WERI-Rb-1 (cell line): ENCODE measurements at regions not wholly inside any gene's neighbourhood (a gene's known extent, or its start where the extent isn't known, plus 50 kb on each side); places are given as distances from the start of the nearest gene placed in this dataset.
"Not testable (repeated sequence)": the region's sequence is repeated elsewhere in the genome, so short reads cannot be mapped to it uniquely, and the experiment has no call there.

Source experiments
- DNase-seq: peaks from one replicate; pipeline ENCODE4 v3.0.0-alpha.2; 2020
- H3K27ac ChIP-seq: fragments of 250-450 bp; sonication (Bioruptor Pico); 2 replicates; pipeline ENCODE4 v1.5.1; 2020; ENCODE audit warnings: mild to moderate bottlenecking, moderate library complexity
- H3K27me3 ChIP-seq: fragments of 250-450 bp; sonication (Bioruptor Pico); 2 replicates; pipeline ENCODE4 v1.5.1; 2021; ENCODE audit warnings: mild to moderate bottlenecking, low read depth, moderate library complexity; ENCODE audit not compliant: insufficient read depth, severe bottlenecking
- H3K36me3 ChIP-seq: fragments of 250-450 bp; sonication (Bioruptor Pico); 2 replicates; pipeline ENCODE4 v1.5.1; 2020; ENCODE audit warnings: mild to moderate bottlenecking, moderate library complexity
- H3K4me3 ChIP-seq: 2 replicates; pipeline ENCODE4 v1.5.1; 2011; ENCODE audit warnings: low read depth, mild to moderate bottlenecking, control low read depth, low read length
- H3K9me3 ChIP-seq: fragments of 250-450 bp; sonication (Bioruptor Pico); 2 replicates; pipeline ENCODE4 v1.5.1; 2021; ENCODE audit warnings: mild to moderate bottlenecking, moderate library complexity; ENCODE audit not compliant: severe bottlenecking
- TF ChIP-seq, protein P1 (sequence below): IDR thresholded peaks from 2 replicates; pipeline ENCODE4 v1.5.1; 2011; ENCODE audit warnings: low read depth, mild to moderate bottlenecking, control low read depth, inconsistent platforms, low read length

GRCh38 chr16:31734265-31734664 lies 139.3 kb upstream of the ZNF267 start:
- TF ChIP-seq, protein P1, sequence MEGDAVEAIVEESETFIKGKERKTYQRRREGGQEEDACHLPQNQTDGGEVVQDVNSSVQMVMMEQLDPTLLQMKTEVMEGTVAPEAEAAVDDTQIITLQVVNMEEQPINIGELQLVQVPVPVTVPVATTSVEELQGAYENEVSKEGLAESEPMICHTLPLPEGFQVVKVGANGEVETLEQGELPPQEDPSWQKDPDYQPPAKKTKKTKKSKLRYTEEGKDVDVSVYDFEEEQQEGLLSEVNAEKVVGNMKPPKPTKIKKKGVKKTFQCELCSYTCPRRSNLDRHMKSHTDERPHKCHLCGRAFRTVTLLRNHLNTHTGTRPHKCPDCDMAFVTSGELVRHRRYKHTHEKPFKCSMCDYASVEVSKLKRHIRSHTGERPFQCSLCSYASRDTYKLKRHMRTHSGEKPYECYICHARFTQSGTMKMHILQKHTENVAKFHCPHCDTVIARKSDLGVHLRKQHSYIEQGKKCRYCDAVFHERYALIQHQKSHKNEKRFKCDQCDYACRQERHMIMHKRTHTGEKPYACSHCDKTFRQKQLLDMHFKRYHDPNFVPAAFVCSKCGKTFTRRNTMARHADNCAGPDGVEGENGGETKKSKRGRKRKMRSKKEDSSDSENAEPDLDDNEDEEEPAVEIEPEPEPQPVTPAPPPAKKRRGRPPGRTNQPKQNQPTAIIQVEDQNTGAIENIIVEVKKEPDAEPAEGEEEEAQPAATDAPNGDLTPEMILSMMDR = no peak
- DNase-seq = no peak
- no peaks in the 10 kb centered on the region for H3K9me3 ChIP-seq
- no peak overlapping the region for H3K4me3 ChIP-seq
- H3K36me3 ChIP-seq = no peaks in the 10 kb centered on the region
- no peak overlapping the region for H3K27ac ChIP-seq
- no peaks in the 10 kb centered on the region for H3K27me3 ChIP-seq

DNA sequence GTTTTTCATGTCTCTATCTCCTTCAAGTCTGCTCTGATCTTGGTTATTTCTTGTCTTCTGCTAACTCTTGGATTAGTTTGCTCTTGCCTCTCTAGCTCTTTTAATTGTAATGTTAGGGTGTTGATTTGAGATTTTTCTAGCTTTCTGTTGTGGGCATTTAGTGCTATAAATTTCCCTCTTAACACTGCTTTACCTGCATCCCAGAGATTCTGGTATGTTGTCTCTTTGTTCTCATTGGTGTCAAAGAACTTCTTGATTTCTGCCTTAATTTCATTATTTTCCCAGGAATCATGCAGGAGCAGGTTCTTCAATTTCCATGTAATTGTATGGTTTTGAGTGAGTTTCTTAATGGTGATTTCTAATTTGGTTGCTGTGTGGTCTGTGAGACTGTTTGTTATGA lies 128.5 kb upstream of the ZNF267 start:
- H3K4me3 ChIP-seq, H3K27me3 ChIP-seq, H3K9me3 ChIP-seq, H3K36me3 ChIP-seq, H3K27ac ChIP-seq, DNase-seq: not testable (repeated sequence)

DNA sequence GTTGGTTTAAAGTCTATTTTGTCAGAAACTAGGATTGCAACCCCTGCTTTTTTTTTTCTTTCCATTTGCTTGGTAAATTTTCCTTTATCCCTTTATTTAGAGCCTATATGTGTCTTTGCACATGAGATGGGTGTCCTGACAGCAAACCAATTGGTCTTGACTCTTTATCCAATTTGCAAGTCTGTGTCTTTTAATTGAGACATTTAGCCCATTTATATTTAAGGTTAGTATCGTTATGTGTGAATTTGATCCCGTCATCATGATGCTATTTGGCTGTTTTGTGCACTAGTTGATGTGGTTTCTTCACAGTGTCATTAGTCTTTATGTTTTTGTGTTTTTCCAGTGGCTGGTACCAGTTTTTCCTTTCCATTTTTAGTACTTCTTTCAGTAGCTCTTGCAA lies 127.7 kb upstream of the ZNF267 start:
- DNase-seq = no peak
- Histone ChIP-seq H3K27ac (no peak overlapping the region), H3K4me3 (no peak overlapping the region), H3K36me3 (no peaks in the 10 kb centered on the region), H3K27me3 (no peaks in the 10 kb centered on the region), H3K9me3 (peaks cover 8% of the 10 kb centered on the region)
- TF ChIP-seq, protein P1 = no peak

GRCh38 chr16:31754998-31755615 lies 118.5 kb upstream of the ZNF267 start:
- no peaks in the 10 kb centered on the region for H3K27me3 ChIP-seq
- no peak for DNase-seq
- H3K4me3 ChIP-seq = no peak overlapping the region
- H3K36me3 ChIP-seq = peaks cover 7% of the 10 kb centered on the region
- H3K27ac ChIP-seq = no peak overlapping the region
- peaks cover 25% of the 10 kb centered on the region for H3K9me3 ChIP-seq
- TF ChIP-seq, protein P1 = no peak

DNA sequence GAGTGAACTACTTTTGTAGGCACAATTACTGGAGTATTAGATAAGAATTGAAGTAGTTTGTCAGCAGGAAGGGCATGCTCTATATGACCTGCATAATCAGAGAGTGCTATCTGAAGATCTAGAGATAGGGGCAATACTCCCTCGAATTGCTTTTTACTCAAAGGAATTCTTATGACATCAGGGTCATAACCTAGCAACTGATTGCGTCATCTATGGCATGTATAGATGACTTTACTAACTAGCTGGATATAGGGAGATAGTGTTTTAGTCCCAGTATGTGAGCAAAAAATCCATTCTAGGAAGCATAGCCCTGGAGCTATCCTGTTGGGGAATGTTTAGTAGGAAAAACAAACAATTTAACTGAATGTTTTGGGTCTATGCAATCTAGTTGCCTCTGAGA lies 109.5 kb upstream of the ZNF267 start:
- H3K36me3 ChIP-seq = no peaks in the 10 kb centered on the region
- H3K9me3 ChIP-seq = peaks cover 7% of the 10 kb centered on the region

DNA sequence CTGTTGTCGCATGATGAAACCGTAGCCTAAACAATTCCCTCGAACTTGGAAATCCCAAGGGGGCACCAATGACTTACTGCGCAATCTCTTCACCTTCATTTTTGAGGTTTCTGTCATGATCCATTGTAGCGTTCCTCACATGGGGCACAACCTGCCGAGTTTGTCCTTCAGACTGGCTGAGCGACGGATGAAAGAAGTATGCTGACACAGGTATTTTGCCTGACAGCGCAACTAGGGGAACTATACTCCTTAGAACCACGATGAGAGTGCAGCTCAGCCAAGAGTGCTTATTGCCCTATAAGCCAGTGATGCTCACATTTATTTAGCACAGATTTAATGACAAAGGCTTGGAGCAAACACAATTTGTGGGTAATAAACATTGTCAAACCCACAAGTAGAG lies 106.3 kb upstream of the ZNF267 start:
- Histone ChIP-seq H3K9me3 (peaks cover 7% of the 10 kb centered on the region), H3K27ac (no peak overlapping the region)

More for the DNA sequence above, 109.5 kb upstream of the ZNF267 start:
- Histone ChIP-seq H3K27me3 (no peaks in the 10 kb centered on the region), H3K4me3 (no peak overlapping the region), H3K27ac (no peak overlapping the region)
- TF ChIP-seq, protein P1 = no peak
- no peak for DNase-seq

More for the DNA sequence above, 106.3 kb upstream of the ZNF267 start:
- DNase-seq = no peak
- TF ChIP-seq, protein P1 = no peak
- Histone ChIP-seq H3K4me3 (no peak overlapping the region), H3K36me3 (no peaks in the 10 kb centered on the region), H3K27me3 (no peaks in the 10 kb centered on the region)
